ENCODE measurements at regions not wholly inside any gene's neighbourhood (a gene's known extent, or its start where the extent isn't known, plus 50 kb on each side); places are given as distances from the start of the nearest gene placed in this dataset.

DNA sequence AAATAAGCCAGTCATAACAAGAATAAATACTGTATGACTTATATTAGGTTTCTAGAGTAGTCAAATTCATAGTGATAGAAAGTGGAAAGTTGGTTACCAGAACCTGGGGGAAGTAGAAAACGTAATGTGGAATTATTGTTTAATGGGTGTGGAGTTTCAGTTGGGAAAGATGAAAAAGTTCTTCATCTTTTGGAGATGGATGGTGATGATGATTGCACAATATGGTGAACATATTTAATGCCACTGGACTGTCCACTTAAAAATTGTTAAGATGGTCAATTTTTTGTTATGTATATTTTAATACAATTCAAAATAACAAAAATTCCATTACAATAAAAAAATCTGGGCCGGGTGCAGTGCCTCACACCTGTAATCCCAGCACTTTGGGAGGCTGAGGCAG, 289.6 kb downstream of the ZIC3 start:
- no peak for TF ChIP-seq POLR2A (IDR thresholded peaks at IDR 0.05; ENCODE audit: low read depth, low read length)
- TF ChIP-seq ZNF274 (IDR thresholded peaks at IDR 0.05; ENCODE audit: insufficient read depth, insufficient read length) = no peak
- TF ChIP-seq, protein P1, sequence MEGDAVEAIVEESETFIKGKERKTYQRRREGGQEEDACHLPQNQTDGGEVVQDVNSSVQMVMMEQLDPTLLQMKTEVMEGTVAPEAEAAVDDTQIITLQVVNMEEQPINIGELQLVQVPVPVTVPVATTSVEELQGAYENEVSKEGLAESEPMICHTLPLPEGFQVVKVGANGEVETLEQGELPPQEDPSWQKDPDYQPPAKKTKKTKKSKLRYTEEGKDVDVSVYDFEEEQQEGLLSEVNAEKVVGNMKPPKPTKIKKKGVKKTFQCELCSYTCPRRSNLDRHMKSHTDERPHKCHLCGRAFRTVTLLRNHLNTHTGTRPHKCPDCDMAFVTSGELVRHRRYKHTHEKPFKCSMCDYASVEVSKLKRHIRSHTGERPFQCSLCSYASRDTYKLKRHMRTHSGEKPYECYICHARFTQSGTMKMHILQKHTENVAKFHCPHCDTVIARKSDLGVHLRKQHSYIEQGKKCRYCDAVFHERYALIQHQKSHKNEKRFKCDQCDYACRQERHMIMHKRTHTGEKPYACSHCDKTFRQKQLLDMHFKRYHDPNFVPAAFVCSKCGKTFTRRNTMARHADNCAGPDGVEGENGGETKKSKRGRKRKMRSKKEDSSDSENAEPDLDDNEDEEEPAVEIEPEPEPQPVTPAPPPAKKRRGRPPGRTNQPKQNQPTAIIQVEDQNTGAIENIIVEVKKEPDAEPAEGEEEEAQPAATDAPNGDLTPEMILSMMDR (IDR thresholded peaks at IDR 0.05 in 2 of 3, conservative IDR thresholded peaks at IDR 0.05 in 1 of 3; ENCODE audit: control insufficient read depth in 2 of 3, extremely low read depth in 1 of 3, insufficient read depth in 1 of 3, low read depth in 3 of 3, low read length in 3 of 3) = no peak
- TF ChIP-seq, protein P2, sequence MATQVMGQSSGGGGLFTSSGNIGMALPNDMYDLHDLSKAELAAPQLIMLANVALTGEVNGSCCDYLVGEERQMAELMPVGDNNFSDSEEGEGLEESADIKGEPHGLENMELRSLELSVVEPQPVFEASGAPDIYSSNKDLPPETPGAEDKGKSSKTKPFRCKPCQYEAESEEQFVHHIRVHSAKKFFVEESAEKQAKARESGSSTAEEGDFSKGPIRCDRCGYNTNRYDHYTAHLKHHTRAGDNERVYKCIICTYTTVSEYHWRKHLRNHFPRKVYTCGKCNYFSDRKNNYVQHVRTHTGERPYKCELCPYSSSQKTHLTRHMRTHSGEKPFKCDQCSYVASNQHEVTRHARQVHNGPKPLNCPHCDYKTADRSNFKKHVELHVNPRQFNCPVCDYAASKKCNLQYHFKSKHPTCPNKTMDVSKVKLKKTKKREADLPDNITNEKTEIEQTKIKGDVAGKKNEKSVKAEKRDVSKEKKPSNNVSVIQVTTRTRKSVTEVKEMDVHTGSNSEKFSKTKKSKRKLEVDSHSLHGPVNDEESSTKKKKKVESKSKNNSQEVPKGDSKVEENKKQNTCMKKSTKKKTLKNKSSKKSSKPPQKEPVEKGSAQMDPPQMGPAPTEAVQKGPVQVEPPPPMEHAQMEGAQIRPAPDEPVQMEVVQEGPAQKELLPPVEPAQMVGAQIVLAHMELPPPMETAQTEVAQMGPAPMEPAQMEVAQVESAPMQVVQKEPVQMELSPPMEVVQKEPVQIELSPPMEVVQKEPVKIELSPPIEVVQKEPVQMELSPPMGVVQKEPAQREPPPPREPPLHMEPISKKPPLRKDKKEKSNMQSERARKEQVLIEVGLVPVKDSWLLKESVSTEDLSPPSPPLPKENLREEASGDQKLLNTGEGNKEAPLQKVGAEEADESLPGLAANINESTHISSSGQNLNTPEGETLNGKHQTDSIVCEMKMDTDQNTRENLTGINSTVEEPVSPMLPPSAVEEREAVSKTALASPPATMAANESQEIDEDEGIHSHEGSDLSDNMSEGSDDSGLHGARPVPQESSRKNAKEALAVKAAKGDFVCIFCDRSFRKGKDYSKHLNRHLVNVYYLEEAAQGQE (IDR thresholded peaks at IDR 0.05; ENCODE audit: low read depth, low read length) = no peak
- no peak for TF ChIP-seq HCFC1 (IDR thresholded peaks at IDR 0.05; ENCODE audit: low read length)
- TF ChIP-seq JUNB (IDR thresholded peaks at IDR 0.05) = no peak
- no peak for TF ChIP-seq EP300 (IDR thresholded peaks at IDR 0.05; ENCODE audit: borderline replicate concordance in 1 of 2, control insufficient read depth in 1 of 2, low read depth in 2 of 2, low read length in 2 of 2)
- no peak for TF ChIP-seq SUZ12 (IDR thresholded peaks at IDR 0.05; ENCODE audit: unreplicated experiment)
- TF ChIP-seq PAX5 (IDR thresholded peaks at IDR 0.05; ENCODE audit: borderline replicate concordance, low read depth, low read length) = no peak
- TF ChIP-seq POU2F2 (IDR thresholded peaks at IDR 0.05; ENCODE audit: borderline replicate concordance, low read depth, low read length) = no peak
- TF ChIP-seq, protein P3, sequence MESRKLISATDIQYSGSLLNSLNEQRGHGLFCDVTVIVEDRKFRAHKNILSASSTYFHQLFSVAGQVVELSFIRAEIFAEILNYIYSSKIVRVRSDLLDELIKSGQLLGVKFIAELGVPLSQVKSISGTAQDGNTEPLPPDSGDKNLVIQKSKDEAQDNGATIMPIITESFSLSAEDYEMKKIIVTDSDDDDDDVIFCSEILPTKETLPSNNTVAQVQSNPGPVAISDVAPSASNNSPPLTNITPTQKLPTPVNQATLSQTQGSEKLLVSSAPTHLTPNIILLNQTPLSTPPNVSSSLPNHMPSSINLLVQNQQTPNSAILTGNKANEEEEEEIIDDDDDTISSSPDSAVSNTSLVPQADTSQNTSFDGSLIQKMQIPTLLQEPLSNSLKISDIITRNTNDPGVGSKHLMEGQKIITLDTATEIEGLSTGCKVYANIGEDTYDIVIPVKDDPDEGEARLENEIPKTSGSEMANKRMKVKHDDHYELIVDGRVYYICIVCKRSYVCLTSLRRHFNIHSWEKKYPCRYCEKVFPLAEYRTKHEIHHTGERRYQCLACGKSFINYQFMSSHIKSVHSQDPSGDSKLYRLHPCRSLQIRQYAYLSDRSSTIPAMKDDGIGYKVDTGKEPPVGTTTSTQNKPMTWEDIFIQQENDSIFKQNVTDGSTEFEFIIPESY (IDR thresholded peaks at IDR 0.05) = no peak

Data from GM12878 (cell line).